OCI-LY1 (cell line): ENCODE measurements at regions not wholly inside any gene's neighbourhood (a gene's known extent, or its start where the extent isn't known, plus 50 kb on each side); places are given as distances from the start of the nearest gene placed in this dataset.

ENCODE experiments used
- H2AFZ ChIP-seq: fragments of 200-600 bp; sonication (generic), shearing (Covaris generic); 2 replicates; pipeline ENCODE4 v1.6.0; 2014; ENCODE audit warnings: antibody characterized with exemption, mild to moderate bottlenecking, low read length
- H3F3A ChIP-seq: fragments of 200-600 bp; sonication (generic), shearing (Covaris generic); 2 replicates; pipeline ENCODE4 v1.6.0; 2014; ENCODE audit warnings: mild to moderate bottlenecking, antibody characterized with exemption, low read length, moderate library complexity; ENCODE audit not compliant: insufficient read depth
- H3K27ac ChIP-seq: fragments of 200-600 bp; sonication (generic); 2 replicates; pipeline ENCODE4 v1.5.1; 2014; ENCODE audit warnings: low read length, mixed run types, mild to moderate bottlenecking, low read depth; ENCODE audit not compliant: poor library complexity, severe bottlenecking
- H3K27me3 ChIP-seq: fragments of 200-600 bp; sonication (generic); 2 replicates; pipeline ENCODE4 v1.6.0; 2014; ENCODE audit warnings: antibody characterized with exemption, mild to moderate bottlenecking, low read length, moderate library complexity; ENCODE audit not compliant: insufficient read depth
- H3K36me3 ChIP-seq: fragments of 200-600 bp; sonication (generic); 2 replicates; pipeline ENCODE4 v1.6.1; 2014; ENCODE audit warnings: mild to moderate bottlenecking, antibody characterized with exemption, low read length, moderate library complexity, mixed read lengths; ENCODE audit not compliant: insufficient read depth
- H3K4me1 ChIP-seq: fragments of 200-600 bp; sonication (generic); 2 replicates; pipeline ENCODE4 v1.5.1; 2014; ENCODE audit warnings: mild to moderate bottlenecking, low read length, moderate library complexity; ENCODE audit not compliant: insufficient read depth, severe bottlenecking
- H3K4me2 ChIP-seq: fragments of 200-600 bp; sonication (generic), shearing (Covaris generic); 2 replicates; pipeline ENCODE4 v1.6.1; 2014; ENCODE audit warnings: low read length
- H3K4me3 ChIP-seq: fragments of 200-600 bp; sonication (generic); 2 replicates; pipeline ENCODE4 v1.5.1; 2014; ENCODE audit warnings: low read length, low read depth, mild to moderate bottlenecking, mixed read lengths; ENCODE audit not compliant: poor library complexity, severe bottlenecking
- H3K79me2 ChIP-seq: fragments of 200-600 bp; shearing (Covaris generic); 2 replicates; pipeline ENCODE4 v1.6.1; 2016; ENCODE audit warnings: mixed run types, low read length, mixed read lengths; ENCODE audit not compliant: insufficient read depth
- H3K9ac ChIP-seq: fragments of 200-600 bp; sonication (generic), shearing (Covaris generic); 2 replicates; pipeline ENCODE4 v1.6.1; 2014; ENCODE audit warnings: mild to moderate bottlenecking, low read length, mixed read lengths
- H3K9me2 ChIP-seq: fragments of 200-600 bp; sonication (generic), shearing (Covaris generic); 2 replicates; pipeline ENCODE4 v1.6.1; 2014; ENCODE audit warnings: low read depth, mild to moderate bottlenecking, low read length, mixed read lengths
- H3K9me3 ChIP-seq: fragments of 200-600 bp; shearing (Covaris generic); 2 replicates; pipeline ENCODE4 v1.6.1; 2014; ENCODE audit warnings: low read length, mixed read lengths
- H4K20me1 ChIP-seq: fragments of 200-600 bp; sonication (generic), shearing (Covaris generic); 2 replicates; pipeline ENCODE4 v1.6.0; 2016; ENCODE audit warnings: mild to moderate bottlenecking, low read length; ENCODE audit not compliant: insufficient read depth
- CTCF ChIP-seq: fragments of 200-600 bp; sonication (generic), shearing (Covaris generic); IDR thresholded peaks from 2 replicates; pipeline ENCODE4 v1.5.1; 2017; ENCODE audit warnings: mild to moderate bottlenecking, antibody characterized with exemption, low read length, moderate library complexity, mixed read lengths
- EZH2 ChIP-seq: fragments of 200-600 bp; sonication (generic), shearing (Covaris generic); IDR thresholded peaks from 2 replicates; pipeline ENCODE4 v1.8.0; 2017; ENCODE audit warnings: borderline replicate concordance, mixed run types, mild to moderate bottlenecking, antibody characterized with exemption, low read length, moderate library complexity, mixed read lengths

GRCh38 chr4:120443116-120443515, 376.5 kb upstream of the MAD2L1 start:
- Histone ChIP-seq H3F3A (no peaks in the 10 kb centered on the region), H4K20me1 (no peaks in the 10 kb centered on the region), H3K27me3 (no peaks in the 10 kb centered on the region), H3K9me2 (no peaks in the 10 kb centered on the region), H3K79me2 (no peaks in the 10 kb centered on the region), H3K9me3 (no peaks in the 10 kb centered on the region), H3K4me3 (no peak overlapping the region), H3K36me3 (no peaks in the 10 kb centered on the region), H3K9ac (no peak overlapping the region), H3K27ac (no peak overlapping the region), H2AFZ (no peak overlapping the region), H3K4me1 (no peaks in the 10 kb centered on the region), H3K4me2 (no peak overlapping the region)
- TF ChIP-seq CTCF (no peak), EZH2 (no peak)

- no peak overlapping the region for H2AFZ ChIP-seq
- TF ChIP-seq CTCF = no peak
- TF ChIP-seq EZH2 = no peak
Observed at GRCh38 chr4:120440730-120441129, 374.1 kb upstream of the MAD2L1 start.

GRCh38 chr4:120435179-120435578, 368.5 kb upstream of the MAD2L1 start:
- Histone ChIP-seq H3K9ac (no peak overlapping the region), H4K20me1 (no peaks in the 10 kb centered on the region), H2AFZ (no peak overlapping the region), H3F3A (no peaks in the 10 kb centered on the region), H3K9me3 (no peaks in the 10 kb centered on the region), H3K4me2 (no peak overlapping the region), H3K4me1 (no peaks in the 10 kb centered on the region), H3K4me3 (no peak overlapping the region), H3K27me3 (no peaks in the 10 kb centered on the region), H3K27ac (no peak overlapping the region), H3K9me2 (no peaks in the 10 kb centered on the region; the same call in 1 of the 2 replicates), H3K79me2 (no peaks in the 10 kb centered on the region), H3K36me3 (no peaks in the 10 kb centered on the region)
- TF ChIP-seq CTCF = no peak
- no peak for TF ChIP-seq EZH2

More at GRCh38 chr4:120440730-120441129, 374.1 kb upstream of the MAD2L1 start:
- no peaks in the 10 kb centered on the region for H3K9me3 ChIP-seq
- no peaks in the 10 kb centered on the region for H3F3A ChIP-seq
- no peaks in the 10 kb centered on the region for H3K27me3 ChIP-seq
- H3K79me2 ChIP-seq = no peaks in the 10 kb centered on the region
- no peaks in the 10 kb centered on the region for H3K36me3 ChIP-seq
- no peaks in the 10 kb centered on the region for H3K4me1 ChIP-seq
- H3K4me2 ChIP-seq = no peak overlapping the region
- no peak overlapping the region for H3K27ac ChIP-seq
- no peaks in the 10 kb centered on the region for H4K20me1 ChIP-seq
- H3K9ac ChIP-seq = no peak overlapping the region
- no peaks in the 10 kb centered on the region; the same call in 1 of the 2 replicates for H3K9me2 ChIP-seq
- no peak overlapping the region for H3K4me3 ChIP-seq
